HL-60 (cell line): ENCODE measurements at regions not wholly inside any gene's neighbourhood (a gene's known extent, or its start where the extent isn't known, plus 50 kb on each side); places are given as distances from the start of the nearest gene placed in this dataset.

ENCODE experiments used
- DNase-seq, 2 experiments: peaks; one replicate each; pipeline ENCODE4 v3.0.0-alpha.2; 2010 to 2020; ENCODE audit warnings: low read depth in 1 of 2, low spot score in 1 of 2
- H3K27ac ChIP-seq: fragments of 250-450 bp; sonication (Bioruptor Pico); replicated peaks from 2 replicates; pipeline ENCODE4 v1.5.1; 2020; ENCODE audit warnings: mild to moderate bottlenecking, moderate library complexity
- H3K27me3 ChIP-seq: fragments of 250-450 bp; sonication (Bioruptor Pico); 2 replicates; pipeline ENCODE4 v1.5.1; 2021; ENCODE audit warnings: mild to moderate bottlenecking, moderate library complexity; ENCODE audit not compliant: insufficient read depth, poor library complexity, severe bottlenecking
- H3K4me3 ChIP-seq: replicated peaks from 2 replicates; pipeline ENCODE4 v1.5.1; 2011; ENCODE audit warnings: mild to moderate bottlenecking, control low read depth, low read length; ENCODE audit not compliant: insufficient read depth
- GABPA ChIP-seq: IDR thresholded peaks from 2 replicates; pipeline ENCODE4 v1.6.1; 2012; ENCODE audit warnings: low read depth
- POLR2AphosphoS5 ChIP-seq: IDR thresholded peaks from 2 replicates; pipeline ENCODE4 v1.6.1; 2012; ENCODE audit warnings: low read depth
- SPI1 ChIP-seq: IDR thresholded peaks from 2 replicates; pipeline ENCODE4 v1.6.1; 2012; ENCODE audit warnings: low read depth, mild to moderate bottlenecking, borderline replicate concordance
- TF ChIP-seq, protein P1 (sequence below): IDR thresholded peaks from one replicate; pipeline ENCODE4 v1.5.1; 2011; ENCODE audit warnings: low read length, control low read depth, inconsistent platforms; ENCODE audit not compliant: insufficient read depth
- TF ChIP-seq, protein P2 (sequence below): IDR thresholded peaks from 2 replicates; pipeline ENCODE4 v1.6.1; 2012; ENCODE audit warnings: low read depth; ENCODE audit not compliant: insufficient replicate concordance

DNA sequence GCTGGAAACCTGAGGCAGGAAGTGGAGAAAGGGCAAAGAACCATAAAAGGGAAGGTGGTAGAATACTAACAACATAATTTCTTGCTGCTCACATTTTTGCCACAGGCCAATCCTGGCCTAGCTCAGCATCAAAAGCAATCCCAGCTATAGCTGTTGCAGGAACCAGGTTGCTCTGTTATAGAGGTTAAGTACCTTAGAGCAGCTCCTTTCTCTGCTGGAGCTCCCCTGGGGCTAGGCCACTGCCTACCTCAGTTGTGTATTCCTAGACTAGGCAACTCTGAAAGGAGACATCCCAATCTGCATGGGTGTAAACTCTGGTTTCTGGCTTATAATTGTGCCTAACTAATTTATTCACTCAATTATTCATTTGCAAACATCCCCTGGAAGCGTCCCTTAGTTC, 108.4 kb downstream of the ZNF365 start:
- Histone ChIP-seq H3K4me3 (no peak overlapping the region), H3K27ac (no peak overlapping the region), H3K27me3 (no peaks in the 10 kb centered on the region)
- no peak for TF ChIP-seq POLR2AphosphoS5
- TF ChIP-seq, protein P1, sequence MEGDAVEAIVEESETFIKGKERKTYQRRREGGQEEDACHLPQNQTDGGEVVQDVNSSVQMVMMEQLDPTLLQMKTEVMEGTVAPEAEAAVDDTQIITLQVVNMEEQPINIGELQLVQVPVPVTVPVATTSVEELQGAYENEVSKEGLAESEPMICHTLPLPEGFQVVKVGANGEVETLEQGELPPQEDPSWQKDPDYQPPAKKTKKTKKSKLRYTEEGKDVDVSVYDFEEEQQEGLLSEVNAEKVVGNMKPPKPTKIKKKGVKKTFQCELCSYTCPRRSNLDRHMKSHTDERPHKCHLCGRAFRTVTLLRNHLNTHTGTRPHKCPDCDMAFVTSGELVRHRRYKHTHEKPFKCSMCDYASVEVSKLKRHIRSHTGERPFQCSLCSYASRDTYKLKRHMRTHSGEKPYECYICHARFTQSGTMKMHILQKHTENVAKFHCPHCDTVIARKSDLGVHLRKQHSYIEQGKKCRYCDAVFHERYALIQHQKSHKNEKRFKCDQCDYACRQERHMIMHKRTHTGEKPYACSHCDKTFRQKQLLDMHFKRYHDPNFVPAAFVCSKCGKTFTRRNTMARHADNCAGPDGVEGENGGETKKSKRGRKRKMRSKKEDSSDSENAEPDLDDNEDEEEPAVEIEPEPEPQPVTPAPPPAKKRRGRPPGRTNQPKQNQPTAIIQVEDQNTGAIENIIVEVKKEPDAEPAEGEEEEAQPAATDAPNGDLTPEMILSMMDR: no peak
- TF ChIP-seq, protein P2, sequence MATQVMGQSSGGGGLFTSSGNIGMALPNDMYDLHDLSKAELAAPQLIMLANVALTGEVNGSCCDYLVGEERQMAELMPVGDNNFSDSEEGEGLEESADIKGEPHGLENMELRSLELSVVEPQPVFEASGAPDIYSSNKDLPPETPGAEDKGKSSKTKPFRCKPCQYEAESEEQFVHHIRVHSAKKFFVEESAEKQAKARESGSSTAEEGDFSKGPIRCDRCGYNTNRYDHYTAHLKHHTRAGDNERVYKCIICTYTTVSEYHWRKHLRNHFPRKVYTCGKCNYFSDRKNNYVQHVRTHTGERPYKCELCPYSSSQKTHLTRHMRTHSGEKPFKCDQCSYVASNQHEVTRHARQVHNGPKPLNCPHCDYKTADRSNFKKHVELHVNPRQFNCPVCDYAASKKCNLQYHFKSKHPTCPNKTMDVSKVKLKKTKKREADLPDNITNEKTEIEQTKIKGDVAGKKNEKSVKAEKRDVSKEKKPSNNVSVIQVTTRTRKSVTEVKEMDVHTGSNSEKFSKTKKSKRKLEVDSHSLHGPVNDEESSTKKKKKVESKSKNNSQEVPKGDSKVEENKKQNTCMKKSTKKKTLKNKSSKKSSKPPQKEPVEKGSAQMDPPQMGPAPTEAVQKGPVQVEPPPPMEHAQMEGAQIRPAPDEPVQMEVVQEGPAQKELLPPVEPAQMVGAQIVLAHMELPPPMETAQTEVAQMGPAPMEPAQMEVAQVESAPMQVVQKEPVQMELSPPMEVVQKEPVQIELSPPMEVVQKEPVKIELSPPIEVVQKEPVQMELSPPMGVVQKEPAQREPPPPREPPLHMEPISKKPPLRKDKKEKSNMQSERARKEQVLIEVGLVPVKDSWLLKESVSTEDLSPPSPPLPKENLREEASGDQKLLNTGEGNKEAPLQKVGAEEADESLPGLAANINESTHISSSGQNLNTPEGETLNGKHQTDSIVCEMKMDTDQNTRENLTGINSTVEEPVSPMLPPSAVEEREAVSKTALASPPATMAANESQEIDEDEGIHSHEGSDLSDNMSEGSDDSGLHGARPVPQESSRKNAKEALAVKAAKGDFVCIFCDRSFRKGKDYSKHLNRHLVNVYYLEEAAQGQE: no peak
- TF ChIP-seq GABPA: no peak
- TF ChIP-seq SPI1: no peak
- no peak for DNase-seq

DNA sequence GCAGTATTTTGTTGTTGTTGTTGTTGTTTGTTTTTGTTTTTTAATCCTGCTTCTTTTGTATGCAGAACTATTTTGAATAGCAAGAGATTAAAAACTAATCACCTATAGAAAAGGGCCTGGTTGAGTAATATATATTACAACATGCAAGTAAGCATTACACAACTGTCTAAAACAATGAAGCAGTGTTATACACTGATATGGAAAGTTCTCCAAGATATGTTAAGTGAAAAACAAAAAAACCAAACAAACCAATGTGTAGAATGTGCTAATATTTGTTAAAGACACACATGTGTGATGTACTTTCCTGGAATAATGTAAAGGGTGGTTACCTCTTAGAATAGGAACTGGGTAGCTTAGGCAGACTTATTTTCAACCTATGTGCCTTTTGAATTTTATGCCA, 117.4 kb downstream of the ZNF365 start:
- DNase-seq: peak in 1 of 2 experiments; percentile 48
- no peak overlapping the region for H3K4me3 ChIP-seq
- no peaks in the 10 kb centered on the region for H3K27me3 ChIP-seq
- peak overlapping the region; percentile 75 for H3K27ac ChIP-seq
- no peak for TF ChIP-seq POLR2AphosphoS5
- no peak for TF ChIP-seq GABPA
- no peak for TF ChIP-seq SPI1
- TF ChIP-seq, protein P2: no peak
- TF ChIP-seq, protein P1: no peak

DNA sequence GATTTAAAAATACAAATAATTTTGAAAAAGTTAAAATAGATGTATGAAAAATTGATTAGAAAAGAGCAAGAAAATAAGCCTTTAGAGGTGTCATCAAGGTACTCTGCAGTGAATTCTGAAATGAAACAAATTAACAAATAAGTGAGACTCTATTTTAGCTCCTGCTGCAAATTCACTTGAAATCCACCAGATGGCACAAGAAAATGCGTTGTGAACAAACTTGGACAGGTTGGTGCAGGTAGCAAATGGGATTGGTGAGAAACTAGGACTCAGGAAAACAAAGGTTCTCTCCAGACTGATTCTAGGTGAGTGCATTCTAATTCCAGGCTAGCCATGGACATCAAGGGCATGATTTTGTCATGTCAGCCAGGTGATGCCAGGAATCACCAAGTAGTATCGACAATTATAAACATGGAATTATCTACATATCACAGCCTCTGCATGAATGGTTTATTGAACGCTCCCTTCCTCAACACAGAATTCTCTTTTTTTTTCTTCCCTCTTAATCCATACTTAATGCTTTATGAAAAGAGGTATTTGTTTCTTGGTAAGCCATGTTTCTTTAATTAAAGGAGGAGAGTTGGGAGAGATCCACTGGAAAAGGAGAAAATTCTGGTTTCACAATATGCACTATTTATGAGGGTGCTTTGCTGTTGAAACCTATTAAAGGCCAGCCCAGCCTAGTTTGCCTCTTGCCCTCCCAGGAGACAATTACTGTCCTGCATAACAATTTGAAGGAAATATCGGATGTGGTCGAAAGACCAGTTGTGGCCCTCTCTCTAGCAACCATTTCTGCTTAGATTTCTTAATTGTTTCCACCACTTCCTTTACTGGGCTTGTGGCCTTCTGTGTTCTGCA, 118.1 kb downstream of the ZNF365 start:
- peak overlapping the region; percentile 75 for H3K27ac ChIP-seq
- TF ChIP-seq, protein P1: peak; percentile 47
- TF ChIP-seq, protein P2: no peak
- TF ChIP-seq POLR2AphosphoS5 (peak; percentile 73), SPI1 (peak; percentile 71; the same call in 1 of the 2 replicates), GABPA (0 out of 2 replicates have a peak, but pooled peaks have one; percentile 37)
- peak; percentile 80 to 96 for DNase-seq
- no peaks in the 10 kb centered on the region for H3K27me3 ChIP-seq
- no peak overlapping the region for H3K4me3 ChIP-seq
